ENCODE measurements at regions not wholly inside any gene's neighbourhood (a gene's known extent, or its start where the extent isn't known, plus 50 kb on each side); places are given as distances from the start of the nearest gene placed in this dataset.

- Mint-ChIP-seq H3K4me1 (ENCODE audit: unreplicated experiment) (no peaks in the 10 kb centered on the region), H3K4me3 (ENCODE audit: unreplicated experiment) (no peak overlapping the region), H3K9me3 (ENCODE audit: unreplicated experiment) (no peaks in the 10 kb centered on the region), H3K27me3 (ENCODE audit: unreplicated experiment) (no peaks in the 10 kb centered on the region), H3K36me3 (ENCODE audit: unreplicated experiment) (no peaks in the 10 kb centered on the region), H3K27ac (ENCODE audit: unreplicated experiment) (no peak overlapping the region)
- TF ChIP-seq CTCF (IDR thresholded peaks at IDR 0.05), result no peak
- no peak for DNase-seq (ENCODE audit: extremely low spot score, unreplicated experiment)
Measured at GRCh38 chr4:27720010-27720766, 859.5 kb downstream of the STIM2 start.

- Mint-ChIP-seq H3K27me3 (ENCODE audit: unreplicated experiment) (no peaks in the 10 kb centered on the region), H3K4me3 (ENCODE audit: unreplicated experiment) (no peak overlapping the region), H3K36me3 (ENCODE audit: unreplicated experiment) (no peaks in the 10 kb centered on the region), H3K9me3 (ENCODE audit: unreplicated experiment) (no peaks in the 10 kb centered on the region), H3K27ac (ENCODE audit: unreplicated experiment) (no peak overlapping the region), H3K4me1 (ENCODE audit: unreplicated experiment) (no peaks in the 10 kb centered on the region)
- no peak for TF ChIP-seq CTCF (IDR thresholded peaks at IDR 0.05)
- no peak for DNase-seq (ENCODE audit: extremely low spot score, unreplicated experiment)
Measured at GRCh38 chr4:27721193-27721592, 860.6 kb downstream of the STIM2 start.

- H3K4me3 Mint-ChIP-seq (ENCODE audit: unreplicated experiment), result no peak overlapping the region
- no peaks in the 10 kb centered on the region for H3K4me1 Mint-ChIP-seq (ENCODE audit: unreplicated experiment)
- H3K36me3 Mint-ChIP-seq (ENCODE audit: unreplicated experiment), result no peaks in the 10 kb centered on the region
- no peak overlapping the region for H3K27ac Mint-ChIP-seq (ENCODE audit: unreplicated experiment)
- TF ChIP-seq CTCF (IDR thresholded peaks at IDR 0.05), result no peak
- H3K27me3 Mint-ChIP-seq (ENCODE audit: unreplicated experiment), result peaks cover 10% of the 10 kb centered on the region
- DNase-seq (ENCODE audit: extremely low spot score, unreplicated experiment), result no peak
- no peaks in the 10 kb centered on the region for H3K9me3 Mint-ChIP-seq (ENCODE audit: unreplicated experiment)
Measured at GRCh38 chr4:27728892-27729291, 868.3 kb downstream of the STIM2 start.

- DNase-seq (ENCODE audit: extremely low spot score, unreplicated experiment), result no peak
- no peaks in the 10 kb centered on the region for H3K36me3 Mint-ChIP-seq (ENCODE audit: unreplicated experiment)
- no peak overlapping the region for H3K27ac Mint-ChIP-seq (ENCODE audit: unreplicated experiment)
- TF ChIP-seq CTCF (IDR thresholded peaks at IDR 0.05), result no peak
- H3K9me3 Mint-ChIP-seq (ENCODE audit: unreplicated experiment), result peaks cover 9% of the 10 kb centered on the region
- peaks cover 11% of the 10 kb centered on the region for H3K27me3 Mint-ChIP-seq (ENCODE audit: unreplicated experiment)
- H3K4me1 Mint-ChIP-seq (ENCODE audit: unreplicated experiment), result no peaks in the 10 kb centered on the region
- no peak overlapping the region for H3K4me3 Mint-ChIP-seq (ENCODE audit: unreplicated experiment)
Measured at GRCh38 chr4:27742816-27743215, 882.2 kb downstream of the STIM2 start.

- no peak for DNase-seq (ENCODE audit: extremely low spot score, unreplicated experiment)
- H3K4me3 Mint-ChIP-seq (ENCODE audit: unreplicated experiment), result no peak overlapping the region
- TF ChIP-seq CTCF (IDR thresholded peaks at IDR 0.05), result no peak
- no peaks in the 10 kb centered on the region for H3K27me3 Mint-ChIP-seq (ENCODE audit: unreplicated experiment)
- H3K27ac Mint-ChIP-seq (ENCODE audit: unreplicated experiment), result no peak overlapping the region
- H3K9me3 Mint-ChIP-seq (ENCODE audit: unreplicated experiment), result no peaks in the 10 kb centered on the region
- no peaks in the 10 kb centered on the region for H3K36me3 Mint-ChIP-seq (ENCODE audit: unreplicated experiment)
- H3K4me1 Mint-ChIP-seq (ENCODE audit: unreplicated experiment), result peaks cover 13% of the 10 kb centered on the region
Measured at GRCh38 chr4:27759611-27760575, 899.3 kb downstream of the STIM2 start.

All from osteocyte (in vitro differentiated cells).